ENCODE measurements at regions not wholly inside any gene's neighbourhood (a gene's known extent, or its start where the extent isn't known, plus 50 kb on each side); places are given as distances from the start of the nearest gene placed in this dataset.

DNA sequence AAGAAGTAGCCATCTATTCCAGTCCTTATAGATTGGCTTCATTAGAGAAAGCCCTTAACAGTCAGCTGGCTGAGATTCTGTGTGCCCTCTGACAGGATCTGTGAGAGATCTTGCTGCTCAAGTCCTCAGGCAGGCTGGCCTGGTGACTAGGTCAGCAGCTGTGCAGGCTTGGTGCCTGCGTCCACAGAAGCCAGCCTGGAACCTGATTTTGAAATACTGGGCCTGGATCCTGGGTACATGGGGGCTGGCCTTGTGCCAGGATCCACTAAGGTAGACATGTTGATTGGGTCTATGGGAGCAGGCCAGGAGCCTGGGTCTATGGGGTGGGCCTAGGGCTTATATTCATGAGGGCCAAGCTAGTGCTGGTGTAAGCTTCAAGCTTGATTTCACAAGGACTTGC, 381.8 kb upstream of the MARCKS start:
- Mint-ChIP-seq H3K27me3 (no peaks in the 10 kb centered on the region), H3K9me3 (ENCODE audit: low read depth) (no peaks in the 10 kb centered on the region)

DNA sequence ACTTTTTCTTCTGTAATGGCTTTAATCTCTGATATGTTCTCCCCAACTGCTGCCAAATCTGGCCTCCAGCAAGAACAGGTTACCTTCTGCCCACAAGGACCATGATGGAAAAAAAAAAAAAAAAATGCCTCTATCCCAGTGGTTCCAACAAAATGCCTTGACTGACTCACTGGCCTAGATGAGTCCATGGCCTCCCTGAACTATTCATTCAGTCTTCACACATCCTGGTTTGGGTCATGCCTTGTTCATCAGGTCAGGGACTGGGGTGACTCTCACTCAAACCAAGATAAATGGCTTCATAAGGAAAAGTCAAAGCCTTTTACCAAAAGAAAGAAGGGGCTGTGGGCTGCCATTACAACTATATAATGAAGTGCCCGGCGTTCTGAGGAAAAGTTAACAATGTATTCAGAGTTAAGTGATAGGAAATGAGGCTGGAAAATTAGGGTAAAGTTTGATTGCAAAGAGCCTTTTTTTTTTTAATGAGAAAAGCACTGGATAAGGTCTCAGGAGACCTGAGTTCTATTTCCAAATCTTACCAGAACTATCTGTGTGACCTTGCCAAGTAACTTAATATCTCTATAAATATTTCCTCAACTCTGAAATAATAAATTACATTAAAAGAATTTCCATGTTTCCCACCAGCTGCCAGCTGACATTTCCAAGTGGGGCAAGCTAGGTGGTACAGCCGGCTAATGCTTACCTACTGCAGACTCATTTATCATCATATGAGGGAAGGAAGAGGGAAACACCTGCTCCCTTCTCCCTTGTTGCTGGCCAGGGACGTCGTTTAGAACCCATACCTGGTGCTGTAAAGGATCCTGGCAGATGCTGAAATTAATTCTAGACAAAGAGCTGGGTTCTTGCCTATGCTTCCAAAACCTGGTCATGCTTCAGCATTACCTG, 380.0 kb upstream of the MARCKS start:
- H3K27me3 Mint-ChIP-seq, result no peaks in the 10 kb centered on the region
- H3K36me3 Mint-ChIP-seq, result no peaks in the 10 kb centered on the region
- no peak for ATAC-seq
- no peak overlapping the region for H3K27ac Mint-ChIP-seq
- no peaks in the 10 kb centered on the region for H3K9me3 Mint-ChIP-seq (ENCODE audit: low read depth)
- no peak overlapping the region for H3K4me3 Mint-ChIP-seq
- no peaks in the 10 kb centered on the region for H3K4me1 Mint-ChIP-seq
- no peak for DNase-seq
- CTCF ChIA-PET, result no interaction called here

More for the DNA sequence above, 381.8 kb upstream of the MARCKS start:
- Mint-ChIP-seq H3K4me1 (no peaks in the 10 kb centered on the region), H3K4me3 (no peak overlapping the region), H3K36me3 (no peaks in the 10 kb centered on the region), H3K27ac (no peak overlapping the region)
- ATAC-seq, result no peak
- no peak for DNase-seq
- CTCF ChIA-PET, result no interaction called here

DNA sequence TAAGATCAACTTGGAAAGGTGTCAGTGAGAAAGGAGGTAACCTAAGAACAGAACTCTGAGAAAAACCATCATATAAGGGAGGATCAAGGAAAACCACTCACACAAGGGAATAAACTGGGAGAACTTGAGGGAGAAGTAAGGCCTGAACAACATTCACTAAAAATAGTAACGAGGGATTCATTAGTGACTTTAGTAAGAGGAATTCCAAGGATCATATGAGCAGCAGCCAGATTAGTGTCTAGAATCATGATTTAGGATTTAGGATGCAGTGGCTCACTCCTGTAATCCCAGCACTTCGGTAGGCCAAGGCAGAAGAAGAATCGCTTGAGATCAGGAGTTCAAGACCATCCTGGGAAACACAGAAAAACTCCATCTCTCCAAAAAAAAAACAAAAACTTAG, 376.5 kb upstream of the MARCKS start:
- no peak for DNase-seq
- Mint-ChIP-seq H3K27me3 (no peaks in the 10 kb centered on the region), H3K27ac (no peak overlapping the region), H3K4me1 (no peaks in the 10 kb centered on the region), H3K36me3 (no peaks in the 10 kb centered on the region), H3K4me3 (no peak overlapping the region), H3K9me3 (ENCODE audit: low read depth) (no peaks in the 10 kb centered on the region)
- CTCF ChIA-PET, result no interaction called here
- ATAC-seq, result no peak

DNA sequence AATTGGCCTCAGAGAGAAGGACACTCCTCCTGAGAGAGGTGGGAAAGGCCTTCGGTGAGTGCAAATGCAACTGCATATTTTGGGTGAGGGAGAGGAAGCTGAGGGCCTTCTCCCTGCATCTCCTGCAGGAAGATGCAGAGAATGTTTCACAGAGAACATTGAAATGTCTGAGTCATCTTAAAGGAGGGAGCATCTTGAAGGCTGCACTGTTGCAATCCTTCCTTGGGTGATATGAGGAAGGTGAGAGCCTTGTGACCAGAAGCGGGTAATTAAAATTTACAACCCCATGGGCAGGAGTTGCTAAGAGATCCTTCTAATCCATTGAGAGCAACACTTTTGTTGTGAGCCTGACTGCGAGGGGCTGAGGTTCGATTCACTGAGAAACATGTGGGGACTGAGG, 375.7 kb upstream of the MARCKS start:
- no peak for ATAC-seq
- CTCF ChIA-PET, result no interaction called here
- H3K9me3 Mint-ChIP-seq (ENCODE audit: low read depth), result peaks cover under 1% of the 10 kb centered on the region
- H3K27ac Mint-ChIP-seq, result no peak overlapping the region
- H3K4me3 Mint-ChIP-seq, result no peak overlapping the region
- H3K4me1 Mint-ChIP-seq, result no peaks in the 10 kb centered on the region
- H3K36me3 Mint-ChIP-seq, result no peaks in the 10 kb centered on the region
- no peaks in the 10 kb centered on the region for H3K27me3 Mint-ChIP-seq
- no peak for DNase-seq

DNA sequence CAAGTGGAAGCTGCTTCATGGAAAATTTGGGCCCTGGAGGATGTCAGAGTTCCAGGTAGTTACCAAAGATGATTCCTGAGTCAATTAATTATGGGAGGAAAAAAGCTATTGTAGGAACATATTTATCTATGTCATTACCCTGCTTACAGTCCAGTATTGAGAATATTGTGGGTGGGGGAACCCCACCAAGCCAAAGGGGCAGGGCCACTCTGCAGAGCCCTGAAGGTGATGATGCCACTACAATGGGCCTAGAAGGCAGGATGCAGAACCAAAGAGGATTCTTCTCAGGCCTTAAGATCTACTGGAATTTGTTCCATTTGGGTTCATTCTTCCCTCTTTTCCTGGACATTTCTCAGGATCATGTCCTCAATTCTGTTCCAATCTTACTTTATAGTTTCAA, 375.2 kb upstream of the MARCKS start:
- ATAC-seq (no peak), DNase-seq (no peak)
- H3K4me1 Mint-ChIP-seq, result no peaks in the 10 kb centered on the region
- no peaks in the 10 kb centered on the region for H3K36me3 Mint-ChIP-seq
- no peak overlapping the region for H3K4me3 Mint-ChIP-seq
- no peak overlapping the region for H3K27ac Mint-ChIP-seq
- H3K9me3 Mint-ChIP-seq (ENCODE audit: low read depth), result peaks cover 2% of the 10 kb centered on the region
- H3K27me3 Mint-ChIP-seq, result no peaks in the 10 kb centered on the region
- CTCF ChIA-PET, result no interaction called here

DNA sequence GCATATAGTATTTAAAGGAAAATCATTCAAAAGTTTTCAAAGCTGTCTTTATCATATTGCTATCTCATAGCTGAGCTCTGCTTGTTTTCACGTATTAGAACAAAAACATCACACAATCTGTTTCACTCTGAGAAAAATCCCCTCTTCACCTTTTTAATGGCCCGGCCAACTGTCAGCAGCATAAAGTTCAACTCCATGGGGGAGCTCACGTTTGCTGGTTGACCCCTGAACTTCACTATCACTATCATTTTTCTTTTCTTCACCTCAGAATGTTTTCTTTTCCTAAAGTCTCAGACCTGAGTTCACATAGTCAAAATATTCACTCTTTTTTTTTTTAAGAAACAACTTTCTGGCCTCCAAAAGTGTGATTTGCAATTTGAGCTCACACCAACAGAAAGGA, 374.4 kb upstream of the MARCKS start:
- no peaks in the 10 kb centered on the region for H3K4me1 Mint-ChIP-seq
- peaks cover 2% of the 10 kb centered on the region for H3K9me3 Mint-ChIP-seq (ENCODE audit: low read depth)
- H3K27ac Mint-ChIP-seq, result no peak overlapping the region
- ATAC-seq (no peak), DNase-seq (no peak)
- no peaks in the 10 kb centered on the region for H3K27me3 Mint-ChIP-seq
- no peak overlapping the region for H3K4me3 Mint-ChIP-seq
- no peaks in the 10 kb centered on the region for H3K36me3 Mint-ChIP-seq
- CTCF ChIA-PET, result no interaction called here

DNA sequence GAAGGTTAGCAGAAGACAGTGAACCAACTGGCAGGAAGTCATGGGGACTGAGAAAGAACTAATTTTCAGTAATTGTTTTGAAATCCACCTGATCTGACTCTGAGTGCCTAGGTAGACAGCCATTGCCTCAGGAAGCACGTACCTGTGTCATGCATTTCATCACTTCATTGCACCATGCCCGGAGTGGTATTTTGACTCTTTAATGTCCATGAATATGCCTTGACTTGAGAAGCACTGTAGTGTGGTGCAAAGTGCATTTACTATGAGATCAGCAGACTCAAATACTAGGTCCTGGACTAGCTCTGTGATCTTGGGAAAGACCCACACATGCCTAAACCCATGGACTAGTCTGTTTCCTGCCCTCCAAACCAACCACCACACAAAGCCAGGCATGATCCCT, 370.9 kb upstream of the MARCKS start:
- CTCF ChIA-PET, result no interaction called here
- peaks cover 2% of the 10 kb centered on the region for H3K9me3 Mint-ChIP-seq (ENCODE audit: low read depth)
- H3K4me3 Mint-ChIP-seq, result no peak overlapping the region
- no peaks in the 10 kb centered on the region for H3K4me1 Mint-ChIP-seq
- H3K36me3 Mint-ChIP-seq, result no peaks in the 10 kb centered on the region
- DNase-seq (no peak), ATAC-seq (no peak)
- no peak overlapping the region for H3K27ac Mint-ChIP-seq
- no peaks in the 10 kb centered on the region for H3K27me3 Mint-ChIP-seq

DNA sequence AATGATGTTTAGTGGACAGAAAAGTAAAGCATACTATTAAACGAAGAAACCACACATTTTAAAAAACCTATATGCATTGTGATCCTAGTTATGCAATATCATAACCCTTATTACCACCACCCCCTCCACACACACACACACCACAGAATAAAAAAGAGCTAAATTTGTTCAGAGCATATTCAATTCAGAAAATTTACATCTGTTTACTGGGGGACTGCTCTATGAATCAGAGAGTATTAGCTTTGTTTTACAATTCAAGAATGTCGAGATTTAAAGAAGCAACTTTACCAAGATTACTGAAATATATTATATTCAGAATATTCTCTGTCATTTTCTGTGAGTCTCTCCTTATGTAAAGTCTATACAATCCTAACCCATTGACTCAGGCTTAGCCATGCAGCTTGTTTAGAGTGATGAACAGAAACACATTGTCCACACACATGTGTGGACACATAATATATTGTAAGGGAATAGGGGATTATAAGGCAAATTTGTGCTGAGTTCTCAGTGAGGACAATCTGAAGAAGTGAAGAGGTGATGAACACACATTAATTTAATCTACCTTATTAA, 369.6 kb upstream of the MARCKS start:
- CTCF ChIA-PET, result no interaction called here
- Mint-ChIP-seq H3K4me1 (no peaks in the 10 kb centered on the region), H3K4me3 (no peak overlapping the region), H3K9me3 (ENCODE audit: low read depth) (peaks cover 2% of the 10 kb centered on the region), H3K27ac (no peak overlapping the region), H3K27me3 (no peaks in the 10 kb centered on the region), H3K36me3 (no peaks in the 10 kb centered on the region)
- ATAC-seq, result no peak
- no peak for DNase-seq

DNA sequence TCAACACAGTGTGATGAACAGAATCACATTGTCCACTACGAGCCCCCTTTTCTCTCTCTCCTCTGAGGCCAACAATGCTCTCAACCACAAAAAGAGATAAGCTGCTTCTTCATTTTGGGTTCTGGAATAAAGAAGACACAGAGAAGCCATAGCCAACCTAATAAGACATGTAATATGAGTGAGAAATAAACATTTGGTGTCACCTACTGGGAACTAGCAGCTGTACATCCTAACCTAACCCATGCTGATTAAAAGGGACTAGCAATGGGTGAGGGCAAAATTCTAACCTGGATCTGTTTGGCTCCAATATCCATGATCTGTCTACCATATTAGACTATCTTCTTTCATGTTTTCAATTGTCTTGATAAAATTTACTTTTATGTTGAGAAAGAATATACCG, 369.1 kb upstream of the MARCKS start:
- H3K4me1 Mint-ChIP-seq, result no peaks in the 10 kb centered on the region
- ATAC-seq (no peak), DNase-seq (no peak)
- no peak overlapping the region for H3K4me3 Mint-ChIP-seq
- CTCF ChIA-PET, result no interaction called here
- peaks cover 2% of the 10 kb centered on the region for H3K9me3 Mint-ChIP-seq (ENCODE audit: low read depth)
- H3K27me3 Mint-ChIP-seq, result no peaks in the 10 kb centered on the region
- H3K27ac Mint-ChIP-seq, result no peak overlapping the region
- no peaks in the 10 kb centered on the region for H3K36me3 Mint-ChIP-seq

DNA sequence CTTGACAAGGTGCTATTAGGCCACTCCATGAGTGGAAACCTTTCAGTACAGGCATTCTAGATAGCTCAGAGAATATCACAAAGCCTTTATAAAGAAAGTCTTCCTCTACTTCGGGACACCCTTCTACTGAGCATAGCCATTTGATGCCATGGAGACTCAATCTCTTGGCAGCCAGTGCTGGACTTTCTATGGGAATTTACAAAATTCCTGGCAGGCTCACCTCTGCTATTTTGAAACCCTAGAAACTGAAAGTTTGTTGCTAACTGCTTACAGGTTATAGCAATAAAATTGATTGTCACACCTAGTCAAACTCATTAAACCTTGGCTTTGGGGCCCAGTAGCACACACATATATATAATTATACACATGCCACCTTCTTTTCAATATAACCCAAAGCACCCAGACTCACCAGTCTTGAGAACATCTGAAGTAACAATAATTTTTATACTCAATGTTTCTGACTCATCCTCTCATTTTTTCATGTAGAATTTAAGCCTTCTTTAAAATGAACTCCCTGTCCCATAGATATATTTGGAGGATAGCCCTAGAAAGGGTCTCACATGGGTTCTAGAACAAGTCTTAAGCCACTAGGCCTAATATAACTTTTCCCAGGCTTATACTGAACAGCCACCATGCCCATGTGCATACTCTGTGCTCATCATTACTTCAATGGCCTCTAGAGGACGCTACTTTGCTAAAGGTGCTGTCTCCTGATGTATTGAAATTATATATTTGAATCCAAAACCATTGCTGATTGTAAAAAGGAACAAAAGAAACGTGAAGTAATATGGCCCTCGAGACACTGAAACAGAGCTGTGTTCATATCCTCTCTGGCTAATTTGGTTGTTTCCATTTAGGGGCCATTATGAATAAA, 368.1 kb upstream of the MARCKS start:
- H3K4me3 Mint-ChIP-seq, result no peak overlapping the region
- peaks cover 2% of the 10 kb centered on the region for H3K9me3 Mint-ChIP-seq (ENCODE audit: low read depth)
- CTCF ChIA-PET, result no interaction called here
- no peaks in the 10 kb centered on the region for H3K36me3 Mint-ChIP-seq
- no peaks in the 10 kb centered on the region for H3K27me3 Mint-ChIP-seq
- ATAC-seq (no peak), DNase-seq (no peak)
- no peaks in the 10 kb centered on the region for H3K4me1 Mint-ChIP-seq
- H3K27ac Mint-ChIP-seq, result no peak overlapping the region

DNA sequence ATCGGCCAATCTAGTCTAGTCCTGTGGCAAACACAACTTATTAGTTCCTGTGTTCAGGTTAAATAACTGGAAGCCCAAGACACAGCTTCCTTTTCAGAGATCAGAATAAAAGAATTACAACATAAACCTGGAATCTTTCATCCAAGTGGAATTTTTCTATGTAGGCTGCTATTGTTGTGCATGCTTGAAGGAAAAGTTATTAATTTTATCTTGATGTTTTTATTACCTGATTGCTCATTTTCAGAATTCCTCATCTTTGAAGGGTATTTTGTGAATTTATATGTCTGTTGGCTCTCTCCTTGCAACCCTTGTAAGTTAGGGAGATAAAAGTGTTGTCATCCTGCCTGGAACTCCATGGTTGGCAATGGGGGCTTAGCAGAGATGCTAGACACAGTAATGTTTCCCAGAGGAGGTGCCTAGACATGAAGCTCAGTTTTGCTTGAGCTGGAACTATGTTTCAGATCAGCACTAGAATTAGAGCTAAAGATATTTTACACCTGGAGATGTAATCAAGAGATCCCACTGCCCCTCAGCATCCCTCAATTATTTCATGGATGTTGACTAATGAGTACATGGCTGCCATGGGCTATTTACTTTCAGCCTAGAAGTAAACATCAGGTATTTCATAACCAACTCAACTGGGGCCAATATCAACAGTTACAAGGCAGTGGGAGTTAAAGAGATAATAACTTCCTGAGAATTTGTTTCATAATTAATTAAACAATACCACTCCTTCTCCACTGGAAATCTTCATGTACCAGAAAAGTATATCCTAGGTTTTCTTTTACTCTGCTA, 367.0 kb upstream of the MARCKS start:
- Mint-ChIP-seq H3K36me3 (no peaks in the 10 kb centered on the region), H3K27me3 (no peaks in the 10 kb centered on the region), H3K4me3 (no peak overlapping the region), H3K27ac (no peak overlapping the region), H3K4me1 (no peaks in the 10 kb centered on the region), H3K9me3 (ENCODE audit: low read depth) (peaks cover 2% of the 10 kb centered on the region)
- DNase-seq (no peak), ATAC-seq (no peak)
- CTCF ChIA-PET, result no interaction called here

DNA sequence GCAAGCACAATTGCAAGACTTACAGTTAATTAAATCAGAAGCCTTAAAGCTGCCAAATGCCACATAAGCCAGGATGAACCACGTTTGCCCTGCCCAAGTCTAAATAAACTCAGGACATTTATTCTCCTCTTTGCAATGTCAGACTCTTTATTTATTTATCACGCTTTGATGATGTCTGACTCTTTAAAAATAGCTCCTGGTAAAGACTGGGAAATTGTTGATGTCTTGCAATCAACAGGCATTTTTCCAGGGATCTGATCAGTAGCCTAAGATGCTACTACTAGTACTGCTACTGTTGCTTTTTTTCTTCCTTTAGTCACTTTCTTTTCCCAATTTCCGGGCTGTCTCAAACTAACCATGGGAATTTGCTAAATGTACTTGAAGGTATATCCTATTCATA, 365.8 kb upstream of the MARCKS start:
- DNase-seq (no peak), ATAC-seq (no peak)
- Mint-ChIP-seq H3K36me3 (no peaks in the 10 kb centered on the region), H3K4me3 (no peak overlapping the region), H3K9me3 (ENCODE audit: low read depth) (peaks cover 2% of the 10 kb centered on the region), H3K4me1 (no peaks in the 10 kb centered on the region), H3K27me3 (no peaks in the 10 kb centered on the region), H3K27ac (no peak overlapping the region)
- CTCF ChIA-PET, result no interaction called here

DNA sequence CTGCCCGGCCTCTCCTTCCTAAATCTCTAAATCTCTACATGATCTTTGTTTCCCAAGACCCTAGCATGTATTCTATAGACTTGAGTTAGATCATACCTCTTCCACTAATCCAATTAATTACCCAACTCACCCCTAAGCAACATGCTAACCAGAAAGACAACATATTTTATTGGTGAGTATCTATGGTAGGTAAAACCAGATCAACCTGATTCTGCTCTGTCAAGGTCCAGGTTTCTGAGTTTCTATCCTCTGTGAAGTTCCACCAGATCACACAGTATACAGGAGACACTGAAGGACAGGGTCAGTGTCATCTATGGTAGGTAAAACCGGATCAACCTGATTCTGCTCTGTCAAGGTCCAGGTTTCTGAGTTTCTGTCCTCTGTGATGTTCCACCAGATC, 363.2 kb upstream of the MARCKS start:
- H3K27ac Mint-ChIP-seq, result no peak overlapping the region
- no peaks in the 10 kb centered on the region for H3K4me1 Mint-ChIP-seq
- ATAC-seq (no peak), DNase-seq (no peak)
- no peaks in the 10 kb centered on the region for H3K36me3 Mint-ChIP-seq
- CTCF ChIA-PET, result no interaction called here
- H3K27me3 Mint-ChIP-seq, result no peaks in the 10 kb centered on the region
- no peak overlapping the region for H3K4me3 Mint-ChIP-seq
- no peaks in the 10 kb centered on the region for H3K9me3 Mint-ChIP-seq (ENCODE audit: low read depth)
